ENCODE measurements at regions not wholly inside any gene's neighbourhood (a gene's known extent, or its start where the extent isn't known, plus 50 kb on each side); places are given as distances from the start of the nearest gene placed in this dataset.

- H3K27me3 ChIP-seq: no peaks in the 10 kb centered on the region
- ATAC-seq (no peak), DNase-seq (no peak)
- H3K4me3 ChIP-seq: no peak overlapping the region
- H3K4me1 ChIP-seq: no peaks in the 10 kb centered on the region
- H3K9me3 ChIP-seq: no peaks in the 10 kb centered on the region
- in situ Hi-C loops (cut with MboI; ENCODE audit: low sequenced_read_pairs in 4 of 4): no loop called here
- H3K36me3 ChIP-seq: no peaks in the 10 kb centered on the region
- no peak overlapping the region for H3K27ac ChIP-seq
- intact Hi-C loops (cut with DNase I; ENCODE audit: low total_unique reads): no loop called here
- TF ChIP-seq CTCF (IDR thresholded peaks at IDR 0.05 in 4 of 5, conservative IDR thresholded peaks at IDR 0.05 in 1 of 5) (no peak), POLR2A (IDR thresholded peaks at IDR 0.05) (no peak)
These were observed 439.7 kb downstream of the CCSER2 start for GRCh38 chr10:84768132-84768531.

GRCh38 chr10:84770824-84771223 lies 442.4 kb downstream of the CCSER2 start:
- TF ChIP-seq POLR2A (IDR thresholded peaks at IDR 0.05): no peak
- no peak for TF ChIP-seq CTCF (IDR thresholded peaks at IDR 0.05 in 4 of 5, conservative IDR thresholded peaks at IDR 0.05 in 1 of 5)
- intact Hi-C loops (cut with DNase I; ENCODE audit: low total_unique reads): no loop called here
- ATAC-seq: no peak
- Histone ChIP-seq H3K36me3 (no peaks in the 10 kb centered on the region), H3K4me3 (no peak overlapping the region), H3K4me1 (no peaks in the 10 kb centered on the region), H3K9me3 (no peaks in the 10 kb centered on the region), H3K27me3 (no peaks in the 10 kb centered on the region), H3K27ac (no peak overlapping the region)
- in situ Hi-C loops (cut with MboI; ENCODE audit: low sequenced_read_pairs in 4 of 4): no loop called here
- no peak for DNase-seq

- TF ChIP-seq CTCF (IDR thresholded peaks at IDR 0.05 in 4 of 5, conservative IDR thresholded peaks at IDR 0.05 in 1 of 5): no peak
- TF ChIP-seq POLR2A (IDR thresholded peaks at IDR 0.05): no peak
- H3K27ac ChIP-seq: no peak overlapping the region
- DNase-seq: no peak
- intact Hi-C loops (cut with DNase I; ENCODE audit: low total_unique reads) (no loop called here), in situ Hi-C loops (cut with MboI; ENCODE audit: low sequenced_read_pairs in 4 of 4) (no loop called here)
- H3K4me1 ChIP-seq: no peaks in the 10 kb centered on the region
- no peaks in the 10 kb centered on the region for H3K27me3 ChIP-seq
- ATAC-seq: no peak
- no peaks in the 10 kb centered on the region for H3K36me3 ChIP-seq
- H3K9me3 ChIP-seq: no peaks in the 10 kb centered on the region
- H3K4me3 ChIP-seq: no peak overlapping the region
These were observed 455.0 kb downstream of the CCSER2 start for GRCh38 chr10:84783386-84783785.

- Histone ChIP-seq H3K4me3 (no peak overlapping the region), H3K9me3 (no peaks in the 10 kb centered on the region), H3K27ac (no peak overlapping the region), H3K36me3 (no peaks in the 10 kb centered on the region), H3K27me3 (no peaks in the 10 kb centered on the region), H3K4me1 (no peaks in the 10 kb centered on the region)
- intact Hi-C loops (cut with DNase I; ENCODE audit: low total_unique reads) (no loop called here), in situ Hi-C loops (cut with MboI; ENCODE audit: low sequenced_read_pairs in 4 of 4) (no loop called here)
- ATAC-seq (no peak), DNase-seq (no peak)
- no peak for TF ChIP-seq CTCF (IDR thresholded peaks at IDR 0.05 in 4 of 5, conservative IDR thresholded peaks at IDR 0.05 in 1 of 5)
- TF ChIP-seq POLR2A (IDR thresholded peaks at IDR 0.05): no peak
These were observed 455.5 kb downstream of the CCSER2 start for GRCh38 chr10:84783909-84784308.

GRCh38 chr10:84784749-84785148 lies 456.4 kb downstream of the CCSER2 start:
- intact Hi-C loops (cut with DNase I; ENCODE audit: low total_unique reads) (no loop called here), in situ Hi-C loops (cut with MboI; ENCODE audit: low sequenced_read_pairs in 4 of 4) (no loop called here)
- Histone ChIP-seq H3K9me3 (no peaks in the 10 kb centered on the region), H3K4me1 (no peaks in the 10 kb centered on the region), H3K27ac (no peak overlapping the region), H3K27me3 (no peaks in the 10 kb centered on the region), H3K36me3 (no peaks in the 10 kb centered on the region), H3K4me3 (no peak overlapping the region)
- ATAC-seq (no peak), DNase-seq (no peak)
- TF ChIP-seq CTCF (IDR thresholded peaks at IDR 0.05 in 4 of 5, conservative IDR thresholded peaks at IDR 0.05 in 1 of 5) (no peak), POLR2A (IDR thresholded peaks at IDR 0.05) (no peak)
